C4-2B (cell line): ENCODE measurements at regions not wholly inside any gene's neighbourhood (a gene's known extent, or its start where the extent isn't known, plus 50 kb on each side); places are given as distances from the start of the nearest gene placed in this dataset.
"Not testable (repeated sequence)": the region's sequence is repeated elsewhere in the genome, so short reads cannot be mapped to it uniquely, and the experiment has no call there.

ENCODE experiments used
- H3K27ac ChIP-seq: fragments of 450-650 bp; 2 replicates; pipeline ENCODE4 v1.5.1; 2017
- ZFX ChIP-seq: fragments of 450-650 bp; IDR thresholded peaks from 2 replicates; pipeline ENCODE4 v1.6.1; 2017
- TF ChIP-seq, protein P1 (sequence below): fragments of 450-650 bp; conservative IDR thresholded peaks from 2 replicates; pipeline ENCODE4 v1.5.1; 2017; ENCODE audit warnings: mild to moderate bottlenecking

- no peak overlapping the region for H3K27ac ChIP-seq
- TF ChIP-seq, protein P1, sequence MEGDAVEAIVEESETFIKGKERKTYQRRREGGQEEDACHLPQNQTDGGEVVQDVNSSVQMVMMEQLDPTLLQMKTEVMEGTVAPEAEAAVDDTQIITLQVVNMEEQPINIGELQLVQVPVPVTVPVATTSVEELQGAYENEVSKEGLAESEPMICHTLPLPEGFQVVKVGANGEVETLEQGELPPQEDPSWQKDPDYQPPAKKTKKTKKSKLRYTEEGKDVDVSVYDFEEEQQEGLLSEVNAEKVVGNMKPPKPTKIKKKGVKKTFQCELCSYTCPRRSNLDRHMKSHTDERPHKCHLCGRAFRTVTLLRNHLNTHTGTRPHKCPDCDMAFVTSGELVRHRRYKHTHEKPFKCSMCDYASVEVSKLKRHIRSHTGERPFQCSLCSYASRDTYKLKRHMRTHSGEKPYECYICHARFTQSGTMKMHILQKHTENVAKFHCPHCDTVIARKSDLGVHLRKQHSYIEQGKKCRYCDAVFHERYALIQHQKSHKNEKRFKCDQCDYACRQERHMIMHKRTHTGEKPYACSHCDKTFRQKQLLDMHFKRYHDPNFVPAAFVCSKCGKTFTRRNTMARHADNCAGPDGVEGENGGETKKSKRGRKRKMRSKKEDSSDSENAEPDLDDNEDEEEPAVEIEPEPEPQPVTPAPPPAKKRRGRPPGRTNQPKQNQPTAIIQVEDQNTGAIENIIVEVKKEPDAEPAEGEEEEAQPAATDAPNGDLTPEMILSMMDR: no peak
- no peak for TF ChIP-seq ZFX
Observed at GRCh38 chr5:118088448-118088847, 899.9 kb downstream of the DTWD2 start.

DNA sequence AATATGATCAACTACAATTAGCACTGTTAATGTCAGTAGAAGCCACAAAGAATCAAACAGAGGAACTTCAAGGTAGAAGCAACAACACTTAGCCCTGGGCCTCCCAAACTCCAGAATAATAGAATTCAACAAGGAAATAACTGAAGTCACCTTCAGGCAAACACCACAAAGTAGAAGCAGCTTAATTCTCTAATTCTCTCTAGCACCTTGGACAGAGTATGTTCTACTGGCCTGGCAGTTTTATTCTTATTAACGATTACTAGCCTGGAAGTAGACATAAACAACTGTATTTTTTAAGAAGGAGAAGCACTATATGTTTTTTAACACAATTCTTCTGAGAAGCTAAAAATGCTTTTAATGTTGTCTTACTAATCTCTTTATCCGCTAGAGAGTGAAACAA lies 911.9 kb downstream of the DTWD2 start:
- no peak overlapping the region for H3K27ac ChIP-seq
- TF ChIP-seq, protein P1: no peak
- no peak for TF ChIP-seq ZFX

DNA sequence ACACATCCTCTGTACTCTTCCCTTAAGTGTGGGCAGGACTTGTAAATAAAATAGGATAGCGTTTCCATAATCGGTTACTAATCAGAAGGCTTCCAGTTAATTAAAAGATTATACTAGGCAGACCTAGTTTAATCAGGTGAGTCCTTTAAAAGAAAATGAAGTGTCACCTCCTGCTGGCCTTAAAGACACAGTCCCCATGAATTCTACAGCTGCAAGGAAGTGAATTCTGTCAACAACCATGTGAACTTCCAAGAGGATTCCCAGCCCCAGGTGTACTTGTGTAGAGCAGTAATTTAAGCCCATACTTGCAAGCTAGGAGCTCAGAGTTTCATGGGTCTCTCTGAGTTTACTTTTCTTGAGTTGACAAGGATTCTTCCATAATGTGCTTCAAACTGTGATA lies 918.3 kb downstream of the DTWD2 start:
- no peak overlapping the region for H3K27ac ChIP-seq
- TF ChIP-seq, protein P1: 0 out of 2 replicates have a peak, but pooled peaks have one; percentile 6
- no peak for TF ChIP-seq ZFX

- TF ChIP-seq ZFX: no peak
- TF ChIP-seq, protein P1: no peak
- H3K27ac ChIP-seq: no peak overlapping the region
Observed at GRCh38 chr5:118069452-118069851, 918.9 kb downstream of the DTWD2 start.

- TF ChIP-seq ZFX: no peak
- TF ChIP-seq, protein P1: no peak
Observed at GRCh38 chr5:118068886-118069285, 919.5 kb downstream of the DTWD2 start.

GRCh38 chr5:118063836-118064235 lies 924.5 kb downstream of the DTWD2 start:
- H3K27ac ChIP-seq: not testable (repeated sequence)

More at GRCh38 chr5:118068886-118069285, 919.5 kb downstream of the DTWD2 start:
- no peak overlapping the region for H3K27ac ChIP-seq

GRCh38 chr5:118060833-118061232 lies 927.5 kb downstream of the DTWD2 start:
- no peak for TF ChIP-seq ZFX
- TF ChIP-seq, protein P1: peak; percentile 51
- H3K27ac ChIP-seq: no peak overlapping the region

- TF ChIP-seq ZFX: no peak
- TF ChIP-seq, protein P1: no peak
- H3K27ac ChIP-seq: no peak overlapping the region
Observed at GRCh38 chr5:118052503-118052902, 935.8 kb downstream of the DTWD2 start.
